OCI-LY7 (cell line): ENCODE measurements at regions not wholly inside any gene's neighbourhood (a gene's known extent, or its start where the extent isn't known, plus 50 kb on each side); places are given as distances from the start of the nearest gene placed in this dataset.

Experiments
- CTCF ChIP-seq: fragments of 200-600 bp; sonication (generic); conservative IDR thresholded peaks from 2 replicates; pipeline ENCODE4 v1.5.1; 2014; ENCODE audit warnings: mild to moderate bottlenecking, antibody characterized with exemption, low read length, moderate library complexity, mixed read lengths
- EZH2phosphoT487 ChIP-seq: fragments of 200-600 bp; sonication (generic); IDR thresholded peaks from 2 replicates; pipeline ENCODE4 v1.6.1; 2018; ENCODE audit warnings: low read depth, borderline replicate concordance, mild to moderate bottlenecking, mixed run types, antibody characterized with exemption, low read length, moderate library complexity, mixed read lengths

DNA sequence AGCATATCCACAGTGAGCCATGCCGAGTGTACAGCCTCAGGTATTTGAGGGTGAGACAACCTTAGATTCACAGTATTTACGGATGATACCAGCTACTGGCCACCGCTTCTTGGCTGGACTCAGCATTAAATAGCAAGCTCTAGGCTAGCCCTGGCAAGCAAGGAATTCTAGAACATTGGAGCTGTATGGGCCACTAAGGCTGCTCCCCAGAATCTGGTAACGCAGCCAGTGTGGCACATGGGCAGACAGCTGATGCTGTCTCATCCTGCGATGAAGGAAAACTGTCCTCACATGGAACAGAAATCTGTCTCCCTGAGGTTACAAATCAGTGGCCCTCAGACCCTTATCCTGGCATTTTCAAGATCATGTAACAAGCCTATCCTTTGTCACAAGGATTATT, 57.6 kb upstream of the RGMA start:
- TF ChIP-seq CTCF (no peak), EZH2phosphoT487 (no peak)
